Suppressor macrophage treated with lipopolysaccharide for 4 hours (primary cell): ENCODE measurements at regions not wholly inside any gene's neighbourhood (a gene's known extent, or its start where the extent isn't known, plus 50 kb on each side); places are given as distances from the start of the nearest gene placed in this dataset.

ENCODE experiments used
- DNase-seq: peaks from one replicate; pipeline ENCODE4 v3.0.0-alpha.2; 2020

GRCh38 chr3:194267744-194268653, 83.1 kb downstream of the CPN2 start:
- no peak for DNase-seq

DNA sequence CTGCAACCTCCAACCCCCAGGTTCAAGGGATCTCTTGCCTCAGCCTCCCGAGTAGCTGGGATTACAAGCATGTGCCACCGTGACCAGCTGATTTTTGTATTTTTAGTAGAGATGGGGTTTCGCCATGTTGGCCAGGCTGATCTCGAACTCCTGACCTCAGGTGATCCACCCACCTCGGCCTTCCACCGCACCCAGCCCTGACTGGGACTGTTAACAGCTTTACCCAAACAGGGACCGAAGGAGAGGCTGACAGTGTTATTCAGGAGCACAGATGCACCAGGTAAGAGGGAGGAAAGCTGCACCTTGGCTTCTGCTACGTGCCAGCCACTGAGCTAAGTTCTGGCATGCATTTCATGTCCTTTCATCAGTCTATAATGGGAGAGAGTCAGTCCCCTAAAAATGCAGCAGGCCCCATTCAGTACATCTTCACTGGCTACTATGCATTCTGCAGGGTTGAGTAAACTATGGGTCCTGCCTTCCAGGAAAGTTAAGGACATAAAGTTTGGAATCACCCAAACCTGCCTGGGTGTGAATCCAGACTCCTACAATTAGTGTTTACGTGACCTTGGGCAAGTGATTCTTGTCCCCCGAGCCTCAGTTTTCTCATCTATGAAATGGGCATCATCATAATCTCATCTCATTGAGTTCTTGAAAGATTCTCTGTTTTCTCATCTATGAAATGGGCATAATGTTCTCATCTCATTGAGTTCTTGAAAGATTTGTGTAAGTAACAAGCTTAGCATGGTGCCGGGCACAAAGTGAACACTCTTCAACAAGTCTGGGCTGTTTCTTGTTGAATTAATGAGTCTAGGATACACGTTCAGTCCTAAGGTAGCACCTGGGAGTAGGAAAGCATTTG, 82.2 kb downstream of the CPN2 start:
- no peak for DNase-seq

GRCh38 chr3:194269610-194270145, 81.5 kb downstream of the CPN2 start:
- peak; percentile 43 for DNase-seq

- DNase-seq: no peak
Measured at GRCh38 chr3:194270627-194271459, 80.3 kb downstream of the CPN2 start.

GRCh38 chr3:194271460-194272035, 79.6 kb downstream of the CPN2 start:
- DNase-seq: no peak

GRCh38 chr3:194272221-194272620, 78.9 kb downstream of the CPN2 start:
- no peak for DNase-seq

- DNase-seq: no peak
Measured at GRCh38 chr3:194272861-194273742, 78.0 kb downstream of the CPN2 start.

DNA sequence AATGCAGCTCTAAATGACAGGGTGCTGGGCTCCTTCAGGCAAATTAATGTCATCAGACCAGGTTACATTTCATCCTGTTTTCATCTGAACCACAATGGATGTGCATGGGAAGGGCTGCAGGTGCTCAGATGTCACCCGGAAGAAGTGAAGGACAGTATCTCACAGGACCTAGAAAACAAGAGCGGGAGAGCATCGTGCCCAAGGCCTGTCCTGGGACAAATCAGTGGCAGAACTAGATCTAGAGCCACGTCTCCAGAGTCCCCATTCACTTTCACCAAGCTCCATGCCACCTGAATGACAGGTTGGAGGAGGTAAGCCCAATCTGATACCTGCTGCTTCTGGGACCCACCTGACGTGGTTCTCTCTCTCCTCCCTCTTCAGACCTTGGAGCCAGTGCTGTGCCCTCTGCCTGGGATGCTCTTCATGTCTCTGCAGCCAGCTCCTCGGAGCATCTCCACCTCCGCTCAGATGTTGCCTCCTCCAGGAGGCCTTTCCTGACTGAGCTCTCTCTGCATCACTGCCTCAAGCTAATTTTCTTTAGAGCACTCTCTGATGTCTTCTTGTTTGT, 77.3 kb downstream of the CPN2 start:
- no peak for DNase-seq

- DNase-seq: no peak
Measured at GRCh38 chr3:194274424-194275085, 76.6 kb downstream of the CPN2 start.

DNA sequence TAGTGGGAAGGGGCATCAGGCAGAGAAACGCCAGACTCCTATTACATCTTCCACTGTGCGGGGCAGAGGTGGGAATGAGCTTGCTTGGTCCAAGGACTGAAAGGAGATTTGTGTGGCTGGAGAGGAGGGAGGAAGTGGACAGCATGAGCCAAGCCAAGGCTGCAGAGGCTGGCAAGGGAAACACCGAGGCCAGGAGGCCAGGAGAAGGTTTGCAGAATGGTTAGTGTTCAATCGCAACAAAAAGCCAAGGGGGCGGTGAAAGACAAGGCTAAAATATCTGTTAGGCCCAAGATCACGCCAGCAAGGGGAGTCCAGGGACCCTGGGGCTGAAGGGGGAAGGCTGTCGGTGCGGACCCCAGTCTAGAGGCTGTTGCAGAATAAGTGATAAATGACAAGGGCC, 75.8 kb downstream of the CPN2 start:
- no peak for DNase-seq

- DNase-seq: no peak
Measured at GRCh38 chr3:194275721-194276120, 75.4 kb downstream of the CPN2 start.

DNA sequence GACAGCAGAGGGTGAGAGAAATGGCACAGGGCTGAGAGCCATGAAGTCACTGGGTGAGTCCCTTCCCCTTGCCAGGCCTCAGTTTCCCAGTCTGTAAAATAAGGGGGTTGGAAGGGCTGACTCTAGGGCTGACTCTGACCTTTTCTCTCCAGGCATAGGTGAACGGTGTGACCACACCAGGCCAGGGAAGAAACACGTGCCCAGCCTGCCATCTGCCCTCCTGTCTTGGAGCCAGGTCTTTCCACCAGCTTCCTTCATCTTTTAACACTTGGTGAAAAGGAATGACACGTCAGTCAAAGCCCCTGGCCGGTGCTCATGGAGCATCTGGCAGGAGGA, 74.4 kb downstream of the CPN2 start:
- no peak for DNase-seq

DNA sequence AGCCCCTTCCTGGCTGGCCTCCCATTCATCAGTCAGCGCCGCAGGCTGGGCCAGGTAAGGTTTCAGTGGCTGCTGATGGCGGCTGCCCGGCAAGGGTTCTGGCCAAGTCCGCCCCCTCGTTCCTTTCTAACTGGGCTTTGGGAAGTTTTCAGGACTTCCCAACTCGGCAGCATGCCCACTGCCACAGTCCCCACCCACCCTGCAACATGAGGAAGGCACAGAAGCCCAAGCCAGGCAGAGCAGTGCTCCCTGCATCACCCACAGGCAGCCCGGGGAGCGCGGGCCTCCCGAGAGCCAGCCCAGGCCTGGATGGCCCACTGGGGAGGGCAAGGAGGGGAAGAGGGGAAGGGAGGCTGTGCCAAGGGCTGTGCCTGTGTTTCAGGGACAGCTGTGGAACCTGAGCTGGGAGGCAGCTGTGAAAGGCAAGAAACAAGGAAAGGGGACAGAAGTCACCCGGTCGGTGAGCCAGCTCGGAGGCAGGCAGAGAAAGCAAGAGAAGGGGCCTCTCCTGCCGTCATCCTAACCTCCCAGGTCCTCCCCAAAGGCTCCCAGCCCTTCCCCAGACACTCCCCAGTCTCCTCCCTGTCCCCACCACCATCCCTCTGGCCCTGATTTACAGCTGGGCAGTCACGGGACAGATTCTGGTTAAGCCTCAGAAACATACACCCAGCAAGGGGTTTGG, 73.9 kb downstream of the CPN2 start:
- no peak for DNase-seq

GRCh38 chr3:194277786-194278130, 73.4 kb downstream of the CPN2 start:
- no peak for DNase-seq

- DNase-seq: no peak
Measured at GRCh38 chr3:194278186-194278845, 72.8 kb downstream of the CPN2 start.

DNA sequence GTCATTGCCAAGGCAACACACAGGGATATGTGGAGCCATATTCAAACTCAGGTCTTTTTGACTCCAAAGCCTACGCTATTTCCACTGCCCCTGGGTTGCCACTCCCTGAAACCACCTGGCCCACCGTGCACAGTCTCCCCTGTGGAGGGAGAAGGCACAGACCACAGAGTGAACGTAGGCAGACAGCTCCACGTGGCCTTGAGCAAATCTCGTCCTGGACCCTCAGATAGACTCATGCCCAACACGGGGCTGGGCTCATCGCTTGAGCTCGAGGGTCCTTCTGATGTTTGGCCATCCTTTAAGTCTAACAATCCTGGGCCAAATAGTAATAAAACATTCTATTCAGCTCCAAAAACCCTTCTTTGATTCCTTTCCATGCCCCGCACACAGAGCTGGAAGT, 72.0 kb downstream of the CPN2 start:
- DNase-seq: no peak

DNA sequence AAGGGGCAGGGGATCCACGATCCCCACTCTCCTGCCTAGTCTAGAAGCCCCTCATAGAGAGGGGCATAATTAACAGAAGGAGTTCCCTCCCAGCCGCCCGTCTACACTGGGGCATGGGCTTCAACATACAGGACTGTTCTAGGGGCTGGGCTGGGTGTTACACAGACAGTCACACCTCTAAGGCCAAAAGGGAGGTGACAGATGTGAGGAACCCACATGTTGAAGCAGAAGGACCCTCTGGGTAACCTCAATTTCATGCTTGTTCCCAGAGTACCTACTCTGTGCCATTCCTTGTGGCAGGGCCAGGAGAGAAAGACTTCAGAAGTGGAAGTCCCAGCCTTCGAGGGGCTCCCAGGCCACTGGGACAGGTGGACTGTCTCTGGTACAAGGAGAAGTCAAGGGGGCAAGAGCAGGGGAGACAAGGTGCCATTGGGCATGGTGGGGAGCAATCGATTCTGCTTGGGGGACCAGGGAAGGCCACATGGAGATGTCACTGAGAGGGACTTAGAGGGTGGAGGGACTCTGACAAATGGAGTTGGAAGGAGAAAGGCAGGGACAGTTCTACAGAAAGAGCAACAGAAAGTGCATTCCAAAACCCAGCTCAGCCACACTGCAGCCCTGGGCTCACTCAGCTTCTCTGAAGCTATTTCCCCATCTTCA, 71.3 kb downstream of the CPN2 start:
- no peak for DNase-seq

- DNase-seq: no peak
Measured at GRCh38 chr3:194280777-194281176, 70.4 kb downstream of the CPN2 start.

DNA sequence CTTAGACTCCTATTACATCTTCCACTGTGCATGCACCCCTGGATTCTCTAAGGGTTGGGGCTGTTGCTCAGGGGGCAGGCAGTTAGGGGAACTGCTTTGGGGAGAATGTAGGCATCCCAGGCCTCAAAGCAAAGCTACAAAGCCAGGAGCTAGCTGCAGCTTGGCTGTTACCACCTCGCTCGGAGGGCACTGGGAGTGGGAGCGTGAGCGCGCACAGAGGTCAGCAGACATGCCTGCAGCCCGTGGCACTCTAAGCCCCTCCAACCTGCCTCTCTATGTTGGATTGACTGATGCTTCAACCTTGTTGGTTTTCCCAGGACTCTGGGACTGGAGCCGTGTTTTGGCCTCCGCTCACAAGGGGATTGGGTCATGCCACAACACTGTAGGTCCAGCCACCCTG, 69.8 kb downstream of the CPN2 start:
- DNase-seq: no peak
